ENCODE measurements at regions not wholly inside any gene's neighbourhood (a gene's known extent, or its start where the extent isn't known, plus 50 kb on each side); places are given as distances from the start of the nearest gene placed in this dataset.
"Not testable (repeated sequence)": the region's sequence is repeated elsewhere in the genome, so short reads cannot be mapped to it uniquely, and the experiment has no call there.

- peak overlapping the region; percentile 55 for H3K9ac ChIP-seq (ENCODE audit: low read length)
- no peak for DNase-seq
- H3K4me3 ChIP-seq (ENCODE audit: low read length) = peak overlapping the region; percentile 66
- no peaks in the 10 kb centered on the region for H3K27me3 ChIP-seq (ENCODE audit: low read length)
- no peaks in the 10 kb centered on the region for H3K9me2 ChIP-seq (replicated peaks; ENCODE audit: insufficient read depth, low read length)
- H4K20me1 ChIP-seq (ENCODE audit: insufficient read depth, low read depth, low read length) = no peaks in the 10 kb centered on the region
- peak overlapping the region; percentile 66 for H3K4me2 ChIP-seq (ENCODE audit: low read depth, low read length, poor library complexity, severe bottlenecking)
- peaks cover 16% of the 10 kb centered on the region for H3K4me1 ChIP-seq (ENCODE audit: low read length)
- no peaks in the 10 kb centered on the region for H3K79me2 ChIP-seq (ENCODE audit: low read length)
- no peaks in the 10 kb centered on the region for H3K36me3 ChIP-seq (ENCODE audit: insufficient read depth, low read length)
- H2AFZ ChIP-seq (ENCODE audit: low read length) = peak overlapping the region; percentile 91
- no peaks in the 10 kb centered on the region for H3K9me3 ChIP-seq (ENCODE audit: low read length)
- H3K27ac ChIP-seq (ENCODE audit: low read length) = no peak overlapping the region
Observed at GRCh38 chr6:166253778-166254204, 54.4 kb downstream of the PRR18 start.

DNA sequence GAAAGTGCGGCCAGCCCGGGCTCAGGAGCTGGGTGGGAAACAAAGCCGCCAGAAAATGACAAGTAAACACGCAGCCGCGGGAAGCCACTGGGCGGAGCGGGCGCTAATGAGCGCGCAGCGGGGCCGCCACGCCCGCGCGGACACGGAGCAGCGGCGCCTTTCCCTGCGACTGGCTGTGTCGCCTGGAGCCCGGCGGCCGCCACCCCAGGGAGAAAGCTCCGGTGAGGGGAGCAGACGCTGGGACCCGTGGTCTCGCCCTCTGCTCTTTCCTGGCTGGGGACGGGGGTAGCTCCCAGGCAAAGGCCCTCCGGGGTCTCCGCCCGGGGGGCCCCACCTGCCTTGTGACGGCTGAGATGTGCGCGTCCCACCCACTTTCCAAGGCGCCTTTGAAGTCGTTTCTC is 54.9 kb downstream of the PRR18 start:
- H4K20me1 ChIP-seq (ENCODE audit: insufficient read depth, low read depth, low read length) = no peaks in the 10 kb centered on the region
- peaks cover 16% of the 10 kb centered on the region for H3K4me1 ChIP-seq (ENCODE audit: low read length)
- no peaks in the 10 kb centered on the region for H3K27me3 ChIP-seq (ENCODE audit: low read length)
- H3K9me3 ChIP-seq (ENCODE audit: low read length) = no peaks in the 10 kb centered on the region
- DNase-seq = no peak
- no peaks in the 10 kb centered on the region for H3K79me2 ChIP-seq (ENCODE audit: low read length)
- no peaks in the 10 kb centered on the region for H3K36me3 ChIP-seq (ENCODE audit: insufficient read depth, low read length)
- no peak overlapping the region for H3K27ac ChIP-seq (ENCODE audit: low read length)
- H3K4me2 ChIP-seq (ENCODE audit: low read depth, low read length, poor library complexity, severe bottlenecking) = peak overlapping the region; percentile 66
- no peaks in the 10 kb centered on the region for H3K9me2 ChIP-seq (replicated peaks; ENCODE audit: insufficient read depth, low read length)
- peak overlapping the region; percentile 66 for H3K4me3 ChIP-seq (ENCODE audit: low read length)
- H2AFZ ChIP-seq (ENCODE audit: low read length) = peak overlapping the region; percentile 91
- H3K9ac ChIP-seq (ENCODE audit: low read length) = peak overlapping the region; percentile 55

DNA sequence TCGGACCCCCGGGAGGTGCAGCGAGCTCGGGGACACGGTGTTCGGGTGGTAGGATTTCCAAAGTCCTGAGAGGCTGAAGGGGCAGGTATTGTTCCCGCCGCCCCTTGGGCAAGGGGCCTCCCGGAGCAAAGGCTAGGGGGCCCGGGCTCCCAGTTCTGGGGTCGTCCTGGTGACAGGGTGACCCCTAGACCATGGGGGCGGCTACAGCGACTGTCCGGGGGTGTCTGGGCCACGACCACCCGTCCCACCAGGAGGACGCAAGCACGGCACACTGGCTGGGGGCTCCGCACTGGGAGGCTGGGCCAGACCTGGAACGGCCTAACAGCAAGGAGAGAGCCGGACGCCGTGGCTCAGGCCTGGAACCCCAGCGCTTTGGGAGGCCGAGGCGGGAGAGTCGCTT is 55.6 kb downstream of the PRR18 start:
- H3K4me2 ChIP-seq (ENCODE audit: low read depth, low read length, poor library complexity, severe bottlenecking) = peak overlapping the region; percentile 66
- H3K9me2 ChIP-seq (replicated peaks; ENCODE audit: insufficient read depth, low read length) = no peaks in the 10 kb centered on the region
- H3K27ac ChIP-seq (ENCODE audit: low read length) = no peak overlapping the region
- H3K9me3 ChIP-seq (ENCODE audit: low read length) = no peaks in the 10 kb centered on the region
- no peaks in the 10 kb centered on the region for H3K36me3 ChIP-seq (ENCODE audit: insufficient read depth, low read length)
- H3K4me3 ChIP-seq (ENCODE audit: low read length) = no peak overlapping the region
- H3K27me3 ChIP-seq (ENCODE audit: low read length) = no peaks in the 10 kb centered on the region
- H3K4me1 ChIP-seq (ENCODE audit: low read length) = peaks cover 16% of the 10 kb centered on the region
- H4K20me1 ChIP-seq (ENCODE audit: insufficient read depth, low read depth, low read length) = no peaks in the 10 kb centered on the region
- H2AFZ ChIP-seq (ENCODE audit: low read length) = no peak overlapping the region
- no peaks in the 10 kb centered on the region for H3K79me2 ChIP-seq (ENCODE audit: low read length)
- no peak overlapping the region for H3K9ac ChIP-seq (ENCODE audit: low read length)
- no peak for DNase-seq

DNA sequence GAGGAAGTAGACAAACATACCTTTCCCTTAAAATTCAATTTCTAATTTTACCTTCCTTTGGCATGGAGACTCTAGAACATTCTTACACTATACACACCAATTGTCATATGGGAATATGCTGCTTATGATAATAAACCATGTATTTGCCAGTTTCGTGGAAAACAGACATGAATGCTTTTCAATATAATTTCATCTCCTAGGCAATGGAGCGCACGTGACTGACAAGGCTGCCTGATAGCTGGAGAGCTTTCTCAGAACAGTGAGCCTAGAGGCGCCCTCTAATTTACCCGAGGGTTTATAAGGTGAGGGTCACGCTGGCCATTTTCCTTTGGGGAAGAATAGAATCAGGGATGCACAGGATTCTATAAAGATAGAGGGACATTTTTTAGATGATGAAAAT is 56.5 kb downstream of the PRR18 start:
- no peak overlapping the region for H3K27ac ChIP-seq (ENCODE audit: low read length)
- H3K79me2 ChIP-seq (ENCODE audit: low read length) = no peaks in the 10 kb centered on the region
- no peak overlapping the region for H3K4me2 ChIP-seq (ENCODE audit: low read depth, low read length, poor library complexity, severe bottlenecking)
- no peaks in the 10 kb centered on the region for H3K36me3 ChIP-seq (ENCODE audit: insufficient read depth, low read length)
- peaks cover 16% of the 10 kb centered on the region for H3K4me1 ChIP-seq (ENCODE audit: low read length)
- H3K4me3 ChIP-seq (ENCODE audit: low read length) = no peak overlapping the region
- no peaks in the 10 kb centered on the region for H3K9me3 ChIP-seq (ENCODE audit: low read length)
- H3K9ac ChIP-seq (ENCODE audit: low read length) = no peak overlapping the region
- no peaks in the 10 kb centered on the region for H4K20me1 ChIP-seq (ENCODE audit: insufficient read depth, low read depth, low read length)
- H3K9me2 ChIP-seq (replicated peaks; ENCODE audit: insufficient read depth, low read length) = no peaks in the 10 kb centered on the region
- no peak overlapping the region for H2AFZ ChIP-seq (ENCODE audit: low read length)
- no peak for DNase-seq
- H3K27me3 ChIP-seq (ENCODE audit: low read length) = no peaks in the 10 kb centered on the region

GRCh38 chr6:166251211-166251610 is 57.0 kb downstream of the PRR18 start:
- Histone ChIP-seq H3K27ac (ENCODE audit: low read length) (no peak overlapping the region), H3K4me2 (ENCODE audit: low read depth, low read length, poor library complexity, severe bottlenecking) (no peak overlapping the region)
- no peak for DNase-seq

DNA sequence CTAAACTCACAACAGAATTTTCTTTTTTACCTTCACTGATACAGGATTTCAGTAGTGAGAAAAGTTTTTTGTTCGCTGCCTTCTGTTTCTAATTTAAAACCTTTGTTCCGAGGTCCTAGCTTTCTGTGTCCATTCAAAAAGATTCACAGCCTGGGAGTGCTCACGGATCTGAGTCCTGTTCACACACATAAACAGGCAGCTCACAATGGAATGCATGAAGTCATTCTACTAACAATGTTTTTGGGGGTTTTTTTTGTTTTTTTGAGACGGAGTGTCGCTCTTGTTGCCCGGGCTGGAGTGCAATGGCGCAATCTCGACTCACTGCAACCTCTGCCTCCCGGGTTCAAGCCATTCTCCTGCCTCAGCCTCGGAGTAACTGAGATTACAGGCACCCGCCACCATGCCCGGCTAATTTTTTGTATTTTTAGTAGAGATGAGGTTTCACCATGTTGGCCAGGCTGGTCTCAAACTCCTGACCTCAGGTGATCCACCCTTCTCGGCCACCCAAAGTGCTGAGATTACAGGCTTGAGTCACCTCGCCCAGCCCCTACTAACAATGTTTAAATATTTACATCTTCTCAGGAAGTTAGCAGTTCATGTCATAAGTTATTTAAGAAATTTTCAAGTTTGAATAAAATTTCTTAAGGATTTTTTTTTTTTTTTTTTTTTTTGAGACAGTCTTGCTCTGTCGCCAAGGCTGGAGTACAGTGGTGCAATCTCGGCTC is 59.0 kb downstream of the PRR18 start:
- not testable (repeated sequence) for H3K27ac ChIP-seq (ENCODE audit: low read length); DNase-seq; H2AFZ ChIP-seq (ENCODE audit: low read length); H3K9me2 ChIP-seq (replicated peaks; ENCODE audit: insufficient read depth, low read length); H3K4me3 ChIP-seq (ENCODE audit: low read length); H3K4me2 ChIP-seq (ENCODE audit: low read depth, low read length, poor library complexity, severe bottlenecking); H3K9ac ChIP-seq (ENCODE audit: low read length); H3K79me2 ChIP-seq (ENCODE audit: low read length); H3K27me3 ChIP-seq (ENCODE audit: low read length); H3K9me3 ChIP-seq (ENCODE audit: low read length); H4K20me1 ChIP-seq (ENCODE audit: insufficient read depth, low read depth, low read length); H3K36me3 ChIP-seq (ENCODE audit: insufficient read depth, low read length)
- H3K4me1 ChIP-seq (ENCODE audit: low read length) = peaks cover 16% of the 10 kb centered on the region

More at GRCh38 chr6:166251211-166251610, 57.0 kb downstream of the PRR18 start:
- Histone ChIP-seq H3K27me3 (ENCODE audit: low read length) (no peaks in the 10 kb centered on the region), H3K4me3 (ENCODE audit: low read length) (no peak overlapping the region), H3K9ac (ENCODE audit: low read length) (no peak overlapping the region), H3K9me3 (ENCODE audit: low read length) (no peaks in the 10 kb centered on the region), H3K4me1 (ENCODE audit: low read length) (peaks cover 16% of the 10 kb centered on the region), H3K9me2 (replicated peaks; ENCODE audit: insufficient read depth, low read length) (no peaks in the 10 kb centered on the region), H3K79me2 (ENCODE audit: low read length) (no peaks in the 10 kb centered on the region), H4K20me1 (ENCODE audit: insufficient read depth, low read depth, low read length) (no peaks in the 10 kb centered on the region), H2AFZ (ENCODE audit: low read length) (no peak overlapping the region), H3K36me3 (ENCODE audit: insufficient read depth, low read length) (no peaks in the 10 kb centered on the region)

DNA sequence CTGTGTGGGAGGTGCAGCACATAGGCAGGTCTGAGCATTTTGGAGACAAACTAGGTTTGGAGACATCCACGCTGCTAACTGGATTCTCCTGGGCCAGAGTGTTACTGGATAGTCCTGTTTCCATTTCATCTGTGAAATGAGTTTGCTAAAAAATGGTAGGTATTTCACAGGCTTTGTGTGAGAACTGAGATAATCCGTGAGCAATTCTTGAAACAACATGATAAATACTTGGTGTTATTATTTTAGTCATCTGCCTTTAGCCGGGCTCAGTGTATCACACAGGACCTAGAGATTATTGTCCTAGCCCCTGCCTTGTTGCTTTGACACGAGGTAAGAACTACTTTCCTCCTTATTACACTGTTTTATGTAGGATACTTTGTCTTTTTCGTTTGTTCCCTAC is 63.0 kb downstream of the PRR18 start:
- Histone ChIP-seq H3K4me3 (ENCODE audit: low read length) (no peak overlapping the region), H3K27ac (ENCODE audit: low read length) (no peak overlapping the region), H2AFZ (ENCODE audit: low read length) (no peak overlapping the region; the same call in 1 of the 2 replicates), H3K9ac (ENCODE audit: low read length) (no peak overlapping the region), H3K9me2 (replicated peaks; ENCODE audit: insufficient read depth, low read length) (no peaks in the 10 kb centered on the region), H4K20me1 (ENCODE audit: insufficient read depth, low read depth, low read length) (no peaks in the 10 kb centered on the region), H3K27me3 (ENCODE audit: low read length) (no peaks in the 10 kb centered on the region), H3K79me2 (ENCODE audit: low read length) (no peaks in the 10 kb centered on the region), H3K4me2 (ENCODE audit: low read depth, low read length, poor library complexity, severe bottlenecking) (no peak overlapping the region), H3K9me3 (ENCODE audit: low read length) (no peaks in the 10 kb centered on the region), H3K36me3 (ENCODE audit: insufficient read depth, low read length) (no peaks in the 10 kb centered on the region), H3K4me1 (ENCODE audit: low read length) (peaks cover 13% of the 10 kb centered on the region)
- DNase-seq = no peak

DNA sequence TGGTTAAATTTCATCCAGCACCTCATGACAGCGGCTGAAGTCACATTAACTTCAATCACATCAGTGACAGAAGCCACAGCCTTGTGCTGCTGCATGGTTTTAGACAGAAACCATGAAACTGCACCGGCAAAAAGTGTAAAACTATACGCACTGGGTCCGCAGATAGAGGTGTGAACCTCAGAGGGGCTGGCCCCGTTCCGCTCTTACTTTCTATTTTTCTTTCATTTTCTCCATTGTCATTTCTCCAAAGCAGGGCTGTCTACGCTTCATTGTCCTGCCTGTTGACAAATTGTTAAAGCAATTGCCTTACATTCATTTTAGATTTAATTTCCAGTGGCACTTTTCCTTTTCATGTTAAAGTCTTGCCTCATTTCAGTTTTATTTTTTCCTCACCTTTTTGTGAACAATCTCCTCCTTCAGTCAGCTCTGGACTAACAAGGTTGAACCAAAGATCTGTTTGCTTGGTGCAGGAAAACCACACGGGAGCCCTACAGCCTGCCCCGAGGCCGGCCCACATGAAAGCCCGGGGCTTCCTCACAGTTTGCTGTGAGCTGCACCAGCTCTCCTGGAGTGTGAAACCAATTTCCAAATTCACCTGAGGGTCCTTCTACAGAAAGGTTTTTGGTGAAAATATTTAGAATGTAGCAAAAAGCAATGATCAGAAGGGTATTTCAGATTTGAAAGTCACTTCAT is 63.7 kb downstream of the PRR18 start:
- peaks cover 13% of the 10 kb centered on the region for H3K4me1 ChIP-seq (ENCODE audit: low read length)
- no peaks in the 10 kb centered on the region for H3K9me3 ChIP-seq (ENCODE audit: low read length)
- H3K4me3 ChIP-seq (ENCODE audit: low read length) = no peak overlapping the region
- no peaks in the 10 kb centered on the region for H3K79me2 ChIP-seq (ENCODE audit: low read length)
- no peak overlapping the region for H3K4me2 ChIP-seq (ENCODE audit: low read depth, low read length, poor library complexity, severe bottlenecking)
- DNase-seq = no peak
- no peaks in the 10 kb centered on the region for H4K20me1 ChIP-seq (ENCODE audit: insufficient read depth, low read depth, low read length)
- H3K9ac ChIP-seq (ENCODE audit: low read length) = no peak overlapping the region
- H3K36me3 ChIP-seq (ENCODE audit: insufficient read depth, low read length) = no peaks in the 10 kb centered on the region
- H3K27ac ChIP-seq (ENCODE audit: low read length) = no peak overlapping the region
- H3K27me3 ChIP-seq (ENCODE audit: low read length) = no peaks in the 10 kb centered on the region
- no peaks in the 10 kb centered on the region for H3K9me2 ChIP-seq (replicated peaks; ENCODE audit: insufficient read depth, low read length)
- no peak overlapping the region; the same call in 1 of the 2 replicates for H2AFZ ChIP-seq (ENCODE audit: low read length)

Data from Karpas-422 (cell line).